T-helper 2 cell treated with Interferon-gamma antibody and Interleukin-4, amounts not matched to agents 5 μg/mL and 100 μg/mL, for 36 hours (primary cell): ENCODE measurements at regions not wholly inside any gene's neighbourhood (a gene's known extent, or its start where the extent isn't known, plus 50 kb on each side); places are given as distances from the start of the nearest gene placed in this dataset.

Source experiments
- DNase-seq: peaks from one replicate; pipeline ENCODE4 v3.0.0; 2021; ENCODE audit warnings: low spot score
- H3K27ac Mint-ChIP-seq: one replicate; pipeline ENCODE4 v1.8.0; 2021; ENCODE audit warnings: mild to moderate bottlenecking, mixed read lengths
- H3K27me3 Mint-ChIP-seq: one replicate; pipeline ENCODE4 v1.8.0; 2021; ENCODE audit warnings: low read depth, mixed read lengths
- H3K36me3 Mint-ChIP-seq: one replicate; pipeline ENCODE4 v1.8.0; 2021; ENCODE audit warnings: low read depth, mixed read lengths
- H3K4me1 Mint-ChIP-seq: one replicate; pipeline ENCODE4 v1.8.0; 2021; ENCODE audit warnings: low read depth, mixed read lengths
- H3K4me3 Mint-ChIP-seq: one replicate; pipeline ENCODE4 v1.8.0; 2022; ENCODE audit warnings: mild to moderate bottlenecking, moderate library complexity, mixed read lengths
- H3K9me3 Mint-ChIP-seq: one replicate; pipeline ENCODE4 v1.8.0; 2021; ENCODE audit warnings: mixed read lengths

DNA sequence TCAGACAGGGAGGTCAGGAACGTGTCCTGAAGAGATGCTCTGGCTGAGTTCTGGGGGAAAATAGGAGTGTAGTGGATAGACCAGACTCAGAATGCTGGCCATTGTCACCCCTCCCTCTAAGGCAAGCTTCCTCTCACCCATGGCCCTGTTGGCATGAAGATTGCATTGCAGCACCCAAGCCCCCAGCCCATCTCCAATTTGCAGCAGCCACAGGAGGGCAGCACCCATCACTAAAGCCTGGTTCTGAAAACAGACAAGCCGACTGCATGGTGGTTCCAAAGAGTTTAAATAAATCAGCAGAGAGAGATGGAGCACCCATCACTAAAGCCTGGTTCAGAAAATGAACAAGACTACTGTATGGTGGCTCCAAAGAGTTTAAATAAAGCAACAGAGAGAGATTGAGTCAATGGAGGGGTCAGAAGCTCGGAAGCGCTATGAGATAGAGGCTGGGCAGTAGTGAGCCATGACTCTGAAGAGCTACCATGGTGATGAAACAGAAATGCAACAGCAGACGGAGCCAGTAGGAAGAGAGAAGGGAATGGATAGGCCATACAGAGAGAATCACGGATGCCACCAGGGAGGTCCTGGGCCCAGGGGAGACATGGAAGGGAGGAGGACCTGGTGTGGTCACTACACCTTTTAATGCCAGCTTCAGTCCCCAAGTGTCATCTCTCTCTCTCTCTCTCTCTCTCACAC is 237.9 kb upstream of the MYO3A start:
- Mint-ChIP-seq H3K4me3 (no peak overlapping the region), H3K9me3 (no peaks in the 10 kb centered on the region), H3K36me3 (no peaks in the 10 kb centered on the region), H3K27ac (no peak overlapping the region), H3K4me1 (no peaks in the 10 kb centered on the region), H3K27me3 (no peaks in the 10 kb centered on the region)
- DNase-seq, result no peak

DNA sequence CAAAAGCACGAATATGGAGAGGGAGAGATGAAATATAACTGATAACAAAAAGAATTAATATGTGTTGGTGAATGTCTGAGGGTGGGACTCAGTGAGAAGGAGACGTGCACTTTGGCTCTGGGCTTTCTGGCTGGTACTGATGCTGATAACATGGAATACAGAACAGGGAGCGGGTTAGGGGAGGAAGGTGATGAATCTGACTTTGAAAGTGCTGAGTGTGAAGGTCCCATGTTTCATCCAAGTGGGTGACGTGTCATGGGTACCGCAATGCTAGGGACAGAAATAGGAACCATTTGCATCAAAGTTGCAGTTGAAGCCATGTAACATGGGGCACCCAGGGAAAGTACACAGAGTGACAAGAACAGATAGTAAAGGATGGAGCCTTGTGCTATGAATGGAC is 236.6 kb upstream of the MYO3A start:
- Mint-ChIP-seq H3K27ac (no peak overlapping the region), H3K4me1 (no peaks in the 10 kb centered on the region), H3K4me3 (no peak overlapping the region), H3K36me3 (no peaks in the 10 kb centered on the region), H3K27me3 (no peaks in the 10 kb centered on the region), H3K9me3 (no peaks in the 10 kb centered on the region)
- no peak for DNase-seq

DNA sequence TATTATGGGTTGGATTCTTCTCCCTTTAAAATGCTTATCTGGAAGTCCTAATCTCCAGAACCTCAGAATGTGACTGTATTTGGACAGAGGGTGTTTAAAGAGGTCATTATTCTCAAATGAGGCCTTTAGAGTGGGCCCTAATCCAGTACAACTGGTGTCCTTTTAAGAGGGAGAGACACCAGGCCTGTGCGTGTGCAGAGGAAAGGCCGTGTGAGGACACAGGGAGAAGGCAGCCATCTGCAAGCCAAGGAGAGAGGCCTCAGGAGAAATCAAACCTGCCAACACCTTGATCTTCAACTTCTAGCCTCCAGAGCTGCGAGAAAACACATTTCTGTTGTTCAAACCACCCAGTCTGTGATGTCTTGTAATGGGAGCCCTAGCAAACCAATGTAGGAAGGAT is 235.4 kb upstream of the MYO3A start:
- Mint-ChIP-seq H3K36me3 (no peaks in the 10 kb centered on the region), H3K27me3 (no peaks in the 10 kb centered on the region), H3K4me3 (no peak overlapping the region), H3K4me1 (no peaks in the 10 kb centered on the region), H3K9me3 (no peaks in the 10 kb centered on the region), H3K27ac (no peak overlapping the region)
- DNase-seq, result no peak

DNA sequence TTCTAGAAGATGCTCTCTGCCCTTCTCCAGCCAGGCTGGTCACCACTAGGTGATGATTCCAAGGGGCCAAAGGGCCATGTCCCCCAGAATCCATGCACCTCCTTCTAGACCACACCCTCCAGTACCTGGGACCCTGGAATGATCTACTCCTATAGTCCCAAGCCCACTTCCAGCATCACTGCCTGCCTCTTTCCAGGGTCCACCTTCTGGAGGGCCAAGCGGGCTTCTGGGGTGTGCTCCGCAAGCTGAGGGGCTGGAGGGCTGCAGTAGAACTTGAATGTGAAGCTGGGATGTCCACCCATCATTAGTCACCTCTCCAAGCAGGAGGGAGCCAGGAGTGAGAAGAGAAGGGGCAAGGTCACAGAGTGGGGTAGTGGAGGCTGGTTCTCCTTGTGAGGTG is 234.4 kb upstream of the MYO3A start:
- Mint-ChIP-seq H3K9me3 (no peaks in the 10 kb centered on the region), H3K36me3 (no peaks in the 10 kb centered on the region), H3K27ac (no peak overlapping the region), H3K4me3 (no peak overlapping the region), H3K4me1 (no peaks in the 10 kb centered on the region), H3K27me3 (no peaks in the 10 kb centered on the region)
- DNase-seq, result no peak

DNA sequence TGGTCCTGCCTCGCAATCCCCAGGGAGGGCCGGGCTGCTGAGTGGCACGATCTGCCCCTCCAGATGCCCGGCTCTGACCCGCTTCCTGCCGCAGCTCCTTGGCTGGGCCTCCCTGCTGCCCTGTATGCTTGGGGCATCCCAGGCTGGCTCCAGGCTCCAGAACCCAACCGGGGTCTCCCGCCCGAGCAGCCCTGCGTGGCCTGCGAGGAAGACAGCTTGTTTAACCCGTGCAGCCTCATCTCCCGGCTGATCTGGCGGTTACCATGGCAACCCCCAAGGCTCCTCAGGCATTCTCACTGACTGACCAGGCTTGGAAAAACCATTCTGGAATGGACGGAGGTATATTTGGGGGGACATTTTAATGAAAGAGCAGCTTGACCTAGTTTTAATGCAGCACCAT is 232.4 kb upstream of the MYO3A start:
- Mint-ChIP-seq H3K4me1 (no peaks in the 10 kb centered on the region), H3K9me3 (no peaks in the 10 kb centered on the region), H3K4me3 (no peak overlapping the region), H3K27me3 (no peaks in the 10 kb centered on the region), H3K27ac (no peak overlapping the region), H3K36me3 (no peaks in the 10 kb centered on the region)
- DNase-seq, result no peak

DNA sequence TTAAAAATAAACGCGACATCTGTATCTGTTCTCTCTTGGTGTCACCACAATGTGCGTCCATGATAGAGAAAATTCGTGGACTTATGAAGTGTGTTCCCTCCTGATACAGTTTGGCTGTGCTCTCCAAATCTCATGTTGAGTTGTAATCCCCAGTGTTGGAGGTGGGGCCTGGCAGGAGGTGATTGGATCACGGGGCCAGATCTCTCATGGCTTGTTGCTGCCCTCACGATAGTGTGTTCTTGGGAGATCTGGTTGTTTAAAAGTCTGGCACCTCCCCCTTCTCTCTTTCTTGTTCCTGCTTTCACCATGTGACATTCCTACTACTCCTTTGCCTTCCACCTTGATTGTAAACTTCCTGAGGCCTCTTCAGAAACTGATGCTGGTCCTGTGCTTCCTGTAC is 229.4 kb upstream of the MYO3A start:
- H3K27ac Mint-ChIP-seq, result no peak overlapping the region
- H3K9me3 Mint-ChIP-seq, result no peaks in the 10 kb centered on the region
- H3K4me1 Mint-ChIP-seq, result no peaks in the 10 kb centered on the region
- no peak for DNase-seq
- H3K27me3 Mint-ChIP-seq, result no peaks in the 10 kb centered on the region
- no peak overlapping the region for H3K4me3 Mint-ChIP-seq
- H3K36me3 Mint-ChIP-seq, result no peaks in the 10 kb centered on the region

DNA sequence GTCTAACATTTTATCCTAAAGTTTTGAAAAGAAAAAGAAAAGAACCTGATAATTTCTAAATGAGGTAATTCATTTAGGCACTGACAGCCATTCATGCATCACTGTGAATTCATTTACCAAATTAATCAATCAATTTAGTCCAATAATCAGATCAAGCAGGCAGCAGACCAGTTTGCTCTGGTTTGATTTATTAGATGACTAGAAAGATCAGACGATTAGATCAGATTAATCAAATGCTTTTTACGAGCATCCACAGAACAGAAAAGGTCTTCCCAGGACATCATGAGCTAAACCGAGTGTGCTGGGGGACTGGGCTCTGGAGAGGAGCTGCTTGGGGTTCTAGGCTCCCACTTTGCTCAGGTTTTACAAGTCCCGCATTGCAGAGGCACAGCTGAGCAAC is 226.5 kb upstream of the MYO3A start:
- H3K4me3 Mint-ChIP-seq, result no peak overlapping the region
- H3K4me1 Mint-ChIP-seq, result no peaks in the 10 kb centered on the region
- no peak for DNase-seq
- no peak overlapping the region for H3K27ac Mint-ChIP-seq
- H3K9me3 Mint-ChIP-seq, result no peaks in the 10 kb centered on the region
- H3K27me3 Mint-ChIP-seq, result no peaks in the 10 kb centered on the region
- no peaks in the 10 kb centered on the region for H3K36me3 Mint-ChIP-seq

DNA sequence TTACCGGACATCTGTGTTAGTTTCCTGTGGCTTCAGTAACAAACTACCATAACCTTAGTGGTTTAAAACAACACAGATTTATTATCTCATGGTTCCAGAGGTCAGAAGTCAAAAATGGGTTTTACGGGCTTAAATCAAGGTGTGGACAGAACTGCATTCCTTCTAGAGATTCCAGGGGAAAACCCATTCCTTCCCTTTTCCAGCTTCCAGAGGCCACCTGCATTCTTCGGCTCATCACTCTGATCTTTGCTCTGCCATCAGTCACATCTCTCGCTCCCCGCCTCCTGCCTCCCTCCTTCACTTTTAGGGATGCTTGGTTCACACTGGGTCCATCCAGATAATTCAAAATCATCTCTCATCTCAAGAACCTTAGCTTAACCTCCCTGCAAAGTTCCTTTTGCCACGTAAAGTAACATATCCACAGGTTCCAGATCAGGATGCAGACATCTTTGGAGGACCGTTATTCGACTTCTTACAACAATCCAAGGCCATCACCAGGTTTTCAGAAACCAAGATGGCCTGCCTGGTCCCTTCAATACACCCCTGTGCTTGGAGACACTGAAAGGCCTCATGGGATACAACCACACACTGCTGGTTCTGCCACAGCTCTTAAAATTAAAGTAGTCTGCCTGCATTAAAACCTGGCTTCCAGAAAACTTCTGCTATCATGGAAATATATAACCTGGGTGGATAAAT is 225.9 kb upstream of the MYO3A start:
- Mint-ChIP-seq H3K4me1 (no peaks in the 10 kb centered on the region), H3K4me3 (no peak overlapping the region), H3K27me3 (no peaks in the 10 kb centered on the region), H3K36me3 (no peaks in the 10 kb centered on the region), H3K9me3 (no peaks in the 10 kb centered on the region), H3K27ac (no peak overlapping the region)
- no peak for DNase-seq

DNA sequence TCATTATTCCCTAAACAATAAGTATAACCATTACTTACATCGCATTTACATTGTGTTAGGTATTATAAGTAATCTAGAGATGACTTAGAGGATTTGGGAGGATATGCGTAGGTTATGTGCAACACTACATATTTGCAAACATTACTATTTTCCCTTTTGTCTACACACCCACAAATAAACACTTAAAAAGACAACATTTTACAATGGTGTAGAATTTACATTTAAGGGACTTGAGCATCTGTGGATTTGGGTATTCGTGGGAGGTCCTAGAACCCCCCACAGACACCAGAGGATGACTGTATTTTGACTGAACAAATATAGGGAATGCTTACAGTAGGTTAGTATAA is 220.2 kb upstream of the MYO3A start:
- no peaks in the 10 kb centered on the region for H3K9me3 Mint-ChIP-seq
- no peak overlapping the region for H3K27ac Mint-ChIP-seq

DNA sequence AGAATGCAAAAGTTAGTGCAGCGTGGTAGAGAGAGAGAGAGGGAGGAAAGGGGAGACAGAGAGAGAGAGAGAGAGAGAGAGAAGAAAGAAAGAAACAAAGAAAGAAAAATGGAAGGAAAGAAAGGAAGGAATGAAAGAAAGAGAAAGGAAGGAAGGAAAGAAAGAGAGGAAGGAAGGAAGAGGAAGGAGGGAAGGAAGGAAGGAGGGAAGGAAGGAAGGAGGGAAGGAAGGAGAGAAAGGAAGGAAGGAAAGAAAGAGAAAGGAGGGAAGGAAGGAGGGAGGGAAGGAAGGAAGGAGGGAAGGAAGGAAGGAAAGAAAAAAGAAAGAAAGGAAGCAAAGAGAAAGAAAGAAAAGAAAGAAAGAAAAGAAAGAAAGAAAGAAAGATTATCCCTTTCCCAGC is 209.8 kb upstream of the MYO3A start:
- Mint-ChIP-seq H3K9me3 (no peaks in the 10 kb centered on the region), H3K4me3 (no peak overlapping the region), H3K36me3 (no peaks in the 10 kb centered on the region), H3K27ac (no peak overlapping the region), H3K4me1 (peaks cover 2% of the 10 kb centered on the region), H3K27me3 (no peaks in the 10 kb centered on the region)
- DNase-seq, result no peak

More for the DNA sequence above, 220.2 kb upstream of the MYO3A start:
- no peak for DNase-seq
- H3K36me3 Mint-ChIP-seq, result no peaks in the 10 kb centered on the region
- H3K4me3 Mint-ChIP-seq, result no peak overlapping the region
- H3K27me3 Mint-ChIP-seq, result no peaks in the 10 kb centered on the region
- H3K4me1 Mint-ChIP-seq, result no peaks in the 10 kb centered on the region

DNA sequence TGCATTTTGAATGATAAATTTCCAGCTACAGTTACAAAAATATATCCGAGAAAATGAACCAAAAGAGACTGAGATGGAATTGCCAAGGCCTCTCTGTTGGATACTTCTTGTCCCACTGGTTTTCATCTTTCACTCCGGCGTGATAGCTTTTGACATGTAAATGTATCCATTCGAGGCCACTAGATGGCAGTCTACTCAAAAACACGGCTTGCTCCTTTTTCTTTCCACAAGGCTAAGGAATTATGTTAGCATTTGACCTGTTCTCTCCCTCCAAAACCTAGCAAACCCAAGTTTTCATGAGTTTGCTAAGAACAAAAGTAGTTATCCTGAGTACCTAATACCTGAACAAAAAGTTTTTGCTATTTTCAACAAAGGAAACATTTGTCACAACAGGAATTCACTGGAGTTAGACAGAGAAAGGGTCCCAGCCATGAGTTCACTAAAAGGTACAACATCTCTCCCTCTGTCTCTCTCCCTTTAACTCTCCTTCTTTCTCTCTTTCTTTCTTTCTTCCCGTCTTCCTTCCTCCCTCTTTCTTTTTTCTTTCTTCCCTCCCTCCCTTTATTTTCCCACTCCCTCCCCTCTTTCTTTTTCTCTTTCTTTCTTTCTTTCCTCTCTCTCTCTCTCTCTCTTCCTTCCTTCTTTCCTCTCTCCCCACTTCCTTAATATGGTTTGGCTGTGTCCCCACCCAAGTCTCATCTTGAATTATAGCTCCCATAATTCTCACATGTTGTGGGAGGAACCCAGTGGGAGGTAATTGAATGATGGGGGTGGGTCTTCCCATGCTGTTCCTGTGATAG is 207.9 kb upstream of the MYO3A start:
- Mint-ChIP-seq H3K4me3 (no peak overlapping the region), H3K27ac (no peak overlapping the region)
- DNase-seq, result no peak

DNA sequence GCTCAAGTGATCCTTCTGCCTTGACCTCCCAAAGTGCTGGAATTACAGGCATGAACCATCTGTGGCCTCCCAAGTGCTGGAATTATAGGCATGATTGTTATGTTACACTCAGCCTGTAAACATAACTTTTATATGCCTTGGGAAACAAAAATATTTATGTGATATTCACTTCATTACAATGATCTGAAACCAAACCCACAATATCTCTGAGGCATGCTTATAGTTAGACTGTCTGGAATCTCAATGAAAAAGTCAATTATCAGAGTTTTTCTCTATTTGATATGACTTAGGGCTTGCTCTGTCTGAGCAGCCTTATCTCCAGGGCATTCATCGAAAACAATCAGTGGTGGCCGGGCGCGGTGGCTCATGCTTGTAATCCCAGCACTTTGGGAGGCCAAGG is 195.3 kb upstream of the MYO3A start:
- no peak overlapping the region for H3K4me3 Mint-ChIP-seq
- no peak for DNase-seq
- H3K9me3 Mint-ChIP-seq, result no peaks in the 10 kb centered on the region
- H3K36me3 Mint-ChIP-seq, result no peaks in the 10 kb centered on the region
- H3K27me3 Mint-ChIP-seq, result no peaks in the 10 kb centered on the region
- H3K4me1 Mint-ChIP-seq, result no peaks in the 10 kb centered on the region
- no peak overlapping the region for H3K27ac Mint-ChIP-seq

More for the DNA sequence above, 207.9 kb upstream of the MYO3A start:
- no peaks in the 10 kb centered on the region for H3K27me3 Mint-ChIP-seq
- no peaks in the 10 kb centered on the region for H3K9me3 Mint-ChIP-seq
- H3K4me1 Mint-ChIP-seq, result peaks cover 2% of the 10 kb centered on the region
- no peaks in the 10 kb centered on the region for H3K36me3 Mint-ChIP-seq

DNA sequence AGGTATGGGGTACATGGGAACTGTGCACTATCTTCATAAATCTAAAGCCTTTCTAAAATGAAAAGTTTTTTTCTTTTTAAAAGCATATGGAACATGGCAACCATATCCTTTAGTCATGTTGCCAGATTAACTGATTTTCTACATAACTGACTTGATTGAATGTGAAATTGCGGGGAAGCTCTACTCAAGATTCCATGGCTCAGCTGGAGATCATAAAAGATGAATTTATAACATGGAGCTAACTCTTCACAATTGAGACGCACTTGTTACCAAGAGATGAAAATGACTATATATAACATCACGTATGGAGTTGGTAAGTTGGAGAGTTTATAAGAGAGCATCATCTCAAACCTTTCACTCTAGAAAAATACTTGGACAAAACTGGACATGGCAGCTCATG is 190.2 kb upstream of the MYO3A start:
- peaks cover 2% of the 10 kb centered on the region for H3K27me3 Mint-ChIP-seq
- H3K27ac Mint-ChIP-seq, result no peak overlapping the region
- H3K36me3 Mint-ChIP-seq, result no peaks in the 10 kb centered on the region
- H3K4me3 Mint-ChIP-seq, result no peak overlapping the region
- H3K9me3 Mint-ChIP-seq, result no peaks in the 10 kb centered on the region
- no peaks in the 10 kb centered on the region for H3K4me1 Mint-ChIP-seq
- DNase-seq, result no peak

DNA sequence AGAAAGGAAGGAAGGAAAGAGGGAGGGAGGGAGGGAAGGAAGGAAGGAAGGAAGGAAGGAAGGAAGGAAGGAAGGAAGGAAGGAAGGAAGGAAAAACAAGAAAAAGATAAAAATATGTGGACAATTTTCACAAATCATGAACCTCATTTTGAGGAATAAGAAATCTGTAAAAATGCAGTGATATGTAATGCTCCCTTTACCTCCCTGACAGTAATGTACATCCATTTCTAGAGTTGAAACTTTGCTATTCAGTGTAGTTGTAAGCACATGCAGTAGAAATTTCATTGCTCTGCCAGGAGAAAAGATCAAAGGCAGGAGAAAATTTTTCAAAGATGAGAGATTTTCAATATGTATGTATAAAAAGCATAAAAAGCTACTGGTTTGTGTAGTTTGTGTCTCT is 189.5 kb upstream of the MYO3A start:
- Mint-ChIP-seq H3K4me1 (no peaks in the 10 kb centered on the region), H3K36me3 (no peaks in the 10 kb centered on the region), H3K4me3 (no peak overlapping the region), H3K27ac (no peak overlapping the region), H3K9me3 (no peaks in the 10 kb centered on the region), H3K27me3 (peaks cover 2% of the 10 kb centered on the region)
- DNase-seq, result no peak
